Endothelial cell of umbilical vein (primary cell): ENCODE measurements at regions not wholly inside any gene's neighbourhood (a gene's known extent, or its start where the extent isn't known, plus 50 kb on each side); places are given as distances from the start of the nearest gene placed in this dataset.

Source experiments
- BruUV-seq: library from RNA; stranded (reverse); fragments of 400-500 nt; replicated peaks from 2 replicates; lab custom pipeline; 2021; lab: Mats Ljungman, UMichigan
- CTCF ChIA-PET: fragments of 300-600, 350-600 bp; sonication (Branson Sonifier 250); formaldehyde crosslinking; loops from one replicate; lab custom pipeline; 2021; ENCODE audit warnings: antibody characterized with exemption, inconsistent platforms; lab: Charles Lee
- POLR2A ChIA-PET: fragments of 300-600, 350-600 bp; sonication (Branson Sonifier 250); formaldehyde crosslinking; loops from one replicate; lab custom pipeline; 2021; ENCODE audit warnings: antibody characterized with exemption, inconsistent platforms; lab: Charles Lee
- DNase-seq: peaks from one replicate; pipeline ENCODE4 v3.0.0-alpha.2; 2011; ENCODE audit warnings: low read depth, low spot score
- FAIRE-seq: peaks from 2 replicates; lab custom pipeline; 2011; peaks lifted over from hg19 to GRCh38; lab: Jason Lieb, UNC
- H2AFZ ChIP-seq: 2 replicates; pipeline ENCODE4 v1.6.0; 2012; ENCODE audit warnings: low read depth, low read length, control low read depth, inconsistent platforms
- H3K27ac ChIP-seq: 2 replicates; pipeline ENCODE4 v1.5.1; 2011; ENCODE audit warnings: low read depth, mild to moderate bottlenecking, control low read depth, low read length, moderate library complexity; ENCODE audit not compliant: insufficient read depth
- H3K27me3 ChIP-seq, 2 experiments: 2 replicates each; pipeline versions ENCODE4 v1.6.0 to v1.6.1; 2011; ENCODE audit warnings: low read length in 2 of 2, mixed read lengths in 1 of 2; ENCODE audit not compliant: control insufficient read depth in 2 of 2, insufficient read depth in 2 of 2
- H3K36me3 ChIP-seq, 2 experiments: 2 replicates in 1 of 2; 3 replicates in 1 of 2; pipeline ENCODE4 v1.5.1; 2011; ENCODE audit warnings: low read length in 2 of 2, mild to moderate bottlenecking in 1 of 2, moderate library complexity in 1 of 2; ENCODE audit not compliant: control insufficient read depth in 2 of 2, insufficient read depth in 2 of 2; ENCODE audit errors: extremely low read depth in 1 of 2
- H3K4me1 ChIP-seq: 3 replicates; pipeline ENCODE4 v1.5.1; 2011; ENCODE audit warnings: mild to moderate bottlenecking, low read length; ENCODE audit not compliant: control insufficient read depth, insufficient read depth; ENCODE audit errors: extremely low read depth
- H3K4me2 ChIP-seq: 2 replicates; pipeline ENCODE4 v1.6.1; 2011; ENCODE audit warnings: low read length, control low read depth, mixed read lengths; ENCODE audit not compliant: insufficient read depth
- H3K4me3 ChIP-seq, 3 experiments: fragments of 200-600 bp in 1 of 3; sonication (generic), shearing (Covaris generic) in 1 of 3; replicated peaks in 1 of 3; 2 replicates each; pipeline ENCODE4 v1.5.1; 2011 to 2016; ENCODE audit warnings: control low read depth in 3 of 3, low read length in 3 of 3, mild to moderate bottlenecking in 2 of 3, inconsistent platforms in 1 of 3, low read depth in 1 of 3, moderate library complexity in 1 of 3; ENCODE audit not compliant: insufficient read depth in 1 of 3
- H3K79me2 ChIP-seq: 2 replicates; pipeline ENCODE4 v1.6.0; 2012; ENCODE audit warnings: low read length, inconsistent platforms; ENCODE audit not compliant: control insufficient read depth, insufficient read depth
- H3K9ac ChIP-seq: replicated peaks from 2 replicates; pipeline ENCODE3; 2011; ENCODE audit warnings: low read length, control low read depth; ENCODE audit not compliant: insufficient read depth; ENCODE audit errors: extremely low read depth
- H3K9me1 ChIP-seq: replicated peaks from 3 replicates; pipeline ENCODE4 v1.6.0; 2011; ENCODE audit warnings: mild to moderate bottlenecking, low read length; ENCODE audit not compliant: control insufficient read depth, insufficient read depth; ENCODE audit errors: extremely low read depth
- H3K9me3 ChIP-seq: replicated peaks from 2 replicates; pipeline ENCODE4 v1.5.1; 2012; ENCODE audit warnings: low read length, inconsistent platforms; ENCODE audit not compliant: control insufficient read depth, insufficient read depth
- H4K20me1 ChIP-seq: replicated peaks from 2 replicates; pipeline ENCODE3; 2011; ENCODE audit warnings: mild to moderate bottlenecking, low read length; ENCODE audit not compliant: control insufficient read depth, insufficient read depth; ENCODE audit errors: extremely low read depth
- CTCF ChIP-seq, 2 donors: IDR thresholded peaks; 1 replicate in 1 of 2; 2 replicates in 1 of 2; pipeline ENCODE4 v1.5.1; 2011; ENCODE audit warnings: low read length in 2 of 2, mild to moderate bottlenecking in 2 of 2, moderate library complexity in 2 of 2, control low read depth in 1 of 2, inconsistent platforms in 1 of 2, low read depth in 1 of 2; ENCODE audit not compliant: insufficient read depth in 1 of 2; ENCODE audit errors: extremely low read depth in 1 of 2
- EZH2 ChIP-seq: IDR thresholded peaks from 2 replicates; pipeline ENCODE4 v1.6.1; 2012; ENCODE audit warnings: borderline replicate concordance, low read depth, mild to moderate bottlenecking, moderate library complexity, low read length, inconsistent platforms; ENCODE audit not compliant: severe bottlenecking
- FOS ChIP-seq: IDR thresholded peaks from 2 replicates; pipeline ENCODE4 v1.6.1; 2011; ENCODE audit warnings: mild to moderate bottlenecking, low read length, moderate library complexity, borderline replicate concordance; ENCODE audit not compliant: insufficient read depth
- GATA2 ChIP-seq: IDR thresholded peaks from 2 replicates; pipeline ENCODE4 v1.7.0; 2011; ENCODE audit warnings: low read depth, mild to moderate bottlenecking, moderate library complexity, mixed read lengths, low read length; ENCODE audit not compliant: insufficient read length, insufficient read depth
- JUN ChIP-seq: IDR thresholded peaks from 2 replicates; pipeline ENCODE4 v1.6.1; 2011; ENCODE audit warnings: borderline replicate concordance, low read depth; ENCODE audit not compliant: insufficient read length, insufficient read depth
- MAX ChIP-seq: IDR thresholded peaks from 2 replicates; pipeline ENCODE4 v1.6.1; 2011; ENCODE audit not compliant: insufficient read depth, insufficient read length
- MYC ChIP-seq: IDR thresholded peaks from one replicate; pipeline ENCODE4 v1.6.1; 2011; ENCODE audit warnings: mild to moderate bottlenecking, low read depth, low read length
- POLR2A ChIP-seq: IDR thresholded peaks from 2 replicates; pipeline ENCODE4 v1.6.1; 2012; ENCODE audit warnings: low read depth, mild to moderate bottlenecking, control low read depth, low read length
- POLR2AphosphoS5 ChIP-seq: IDR thresholded peaks from 2 replicates; pipeline ENCODE4 v1.6.1; 2012; ENCODE audit warnings: low read depth, mild to moderate bottlenecking, control low read depth, low read length, moderate library complexity; ENCODE audit not compliant: insufficient read depth
- dilution Hi-C: fragments of 300-500 bp; cut with MboI; formaldehyde crosslinking; loops from one replicate; pipeline ENCODE4 v1.15.0; 2019; ENCODE audit warnings: low sequenced_read_pairs; ENCODE audit not compliant: extremely low pct_ligation_motif_present
- intact Hi-C: fragments of 100-400 bp; cut with micrococcal nuclease; formaldehyde crosslinking; loops from one replicate; pipeline ENCODE4 v1.10.0; 2022

- POLR2A ChIA-PET, result interaction anchor here (0.6 kb wide), 1 partner anchor 124 kb away, joined by 6 read pairs; no protein-coding TSS in a partner anchor
- H3K4me3 ChIP-seq, result peak overlapping the region in 2 of 3 experiments; percentile 14 to 23
- FAIRE-seq, result peak; percentile 67
Observed at GRCh38 chr2:61670591-61671501, 132.7 kb upstream of the XPO1 start.

More at GRCh38 chr2:61670591-61671501, 132.7 kb upstream of the XPO1 start:
- Histone ChIP-seq H2AFZ (peak overlapping the region; percentile 88), H4K20me1 (no peaks in the 10 kb centered on the region), H3K27ac (peak overlapping the region; percentile 34), H3K9me3 (peaks cover 6% of the 10 kb centered on the region), H3K36me3 (no peaks in the 10 kb centered on the region), H3K4me2 (peak overlapping the region; percentile 58), H3K4me1 (peaks cover 7% of the 10 kb centered on the region), H3K9me1 (no peaks in the 10 kb centered on the region), H3K9ac (peak overlapping the region; percentile 31), H3K27me3 (peaks cover 0 to 2% of the 10 kb centered on the region in 2 experiments), H3K79me2 (no peaks in the 10 kb centered on the region)
- intact Hi-C loops, result no loop called here
- TF ChIP-seq JUN, result no peak
- no peak for TF ChIP-seq POLR2A
- no peak for TF ChIP-seq GATA2
- no peak for TF ChIP-seq FOS
- no peak for TF ChIP-seq POLR2AphosphoS5
- TF ChIP-seq MAX, result no peak
- no peak for TF ChIP-seq CTCF (IDR thresholded peaks at IDR 0.05; ENCODE audit: extremely low read depth in 1 of 2, insufficient read depth in 1 of 2, low read depth in 1 of 2, low read length in 2 of 2)
- TF ChIP-seq EZH2, result no peak
- TF ChIP-seq MYC, result no peak
- CTCF ChIA-PET, result interaction anchor here (0.8 to 2.4 kb wide), 2 partner anchors 12 to 31 kb away, joined by 3 to 16 read pairs; no protein-coding TSS in a partner anchor
- BruUV-seq, result no TSS peak
- DNase-seq, result peak; percentile 78
- dilution Hi-C loops, result no loop called here
